DND-41 (cell line): ENCODE measurements at regions not wholly inside any gene's neighbourhood (a gene's known extent, or its start where the extent isn't known, plus 50 kb on each side); places are given as distances from the start of the nearest gene placed in this dataset.
A peak's percentile ranks its signal among the peaks of the same experiment; 100 is the strongest.
"Not testable (repeated sequence)": the region's sequence is repeated elsewhere in the genome, so short reads cannot be mapped to it uniquely, and the experiment has no call there.

Experiments
- ATAC-seq: fragments of 200-7000 bp; cut with Tn5 transposase; 3 replicates; pipeline ENCODE4 v1.9.1; 2021; ENCODE audit warnings: low read depth; ENCODE audit not compliant: insufficient read depth
- DNase-seq: peaks from one replicate; pipeline ENCODE4 v3.0.0-alpha.2; 2020
- H2AFZ ChIP-seq: 2 replicates; pipeline ENCODE4 v1.6.0; 2012; ENCODE audit warnings: low read depth, low read length
- H3K27ac ChIP-seq: 2 replicates; pipeline ENCODE4 v1.5.1; 2012; ENCODE audit warnings: low read length, inconsistent platforms
- H3K27me3 ChIP-seq: fragments of 200-600 bp; sonication (generic); 2 replicates; pipeline ENCODE4 v1.6.0; 2012; ENCODE audit warnings: low read length, mild to moderate bottlenecking, inconsistent platforms; ENCODE audit not compliant: insufficient read depth, poor library complexity
- H3K36me3 ChIP-seq: 2 replicates; pipeline ENCODE4 v1.5.1; 2012; ENCODE audit warnings: low read length, inconsistent platforms; ENCODE audit not compliant: insufficient read depth
- H3K4me1 ChIP-seq: 2 replicates; pipeline ENCODE4 v1.5.1; 2012; ENCODE audit warnings: mild to moderate bottlenecking, low read length; ENCODE audit not compliant: insufficient read depth
- H3K4me2 ChIP-seq: 2 replicates; pipeline ENCODE4 v1.6.0; 2012; ENCODE audit warnings: mild to moderate bottlenecking, moderate library complexity, low read length, inconsistent platforms; ENCODE audit not compliant: insufficient read depth
- H3K4me3 ChIP-seq, 2 experiments: fragments of 200-600 bp in 1 of 2; shearing (Covaris generic) in 1 of 2; 2 replicates each; pipeline ENCODE4 v1.5.1; 2012 to 2016; ENCODE audit warnings: inconsistent platforms in 2 of 2, low read length in 2 of 2, mild to moderate bottlenecking in 2 of 2, low read depth in 1 of 2, moderate library complexity in 1 of 2
- H3K79me2 ChIP-seq: 2 replicates; pipeline ENCODE4 v1.6.0; 2012; ENCODE audit warnings: low read length, inconsistent platforms; ENCODE audit not compliant: insufficient read depth
- H3K9ac ChIP-seq: 2 replicates; pipeline ENCODE4 v1.6.0; 2012; ENCODE audit warnings: low read depth, mild to moderate bottlenecking, inconsistent platforms, low read length, moderate library complexity
- H3K9me3 ChIP-seq: 2 replicates; pipeline ENCODE4 v1.5.1; 2012; ENCODE audit warnings: low read length, moderate library complexity, mild to moderate bottlenecking, inconsistent platforms; ENCODE audit not compliant: insufficient read depth, severe bottlenecking
- H4K20me1 ChIP-seq: 2 replicates; pipeline ENCODE4 v1.6.0; 2012; ENCODE audit warnings: low read length; ENCODE audit not compliant: insufficient read depth
- CTCF ChIP-seq: IDR thresholded peaks from 2 replicates; pipeline ENCODE4 v1.5.1; 2012; ENCODE audit warnings: borderline replicate concordance, low read length, moderate library complexity, mild to moderate bottlenecking; ENCODE audit not compliant: poor library complexity, severe bottlenecking; ENCODE audit errors: extremely low read depth
- EZH2 ChIP-seq: IDR thresholded peaks from 3 replicates; pipeline ENCODE4 v1.6.1; 2012; ENCODE audit warnings: borderline replicate concordance, low read depth, mild to moderate bottlenecking, moderate library complexity, low read length, inconsistent platforms; ENCODE audit not compliant: severe bottlenecking

GRCh38 chr19:21610341-21610740 lies 104.9 kb downstream of the ZNF429 start:
- Histone ChIP-seq H3K4me2 (peak overlapping the region; percentile 9), H2AFZ (no peak overlapping the region), H3K4me3 (no peak overlapping the region), H4K20me1 (no peaks in the 10 kb centered on the region), H3K36me3 (no peaks in the 10 kb centered on the region), H3K79me2 (no peaks in the 10 kb centered on the region), H3K4me1 (peaks cover 71% of the 10 kb centered on the region), H3K9ac (peak overlapping the region; percentile 61; the same call in 1 of the 2 replicates), H3K27me3 (no peaks in the 10 kb centered on the region), H3K9me3 (no peaks in the 10 kb centered on the region), H3K27ac (peak overlapping the region; percentile 93)
- DNase-seq (peak; percentile 30), ATAC-seq (peak; percentile 88)
- TF ChIP-seq CTCF (no peak), EZH2 (no peak)

GRCh38 chr19:21608571-21608970 lies 103.2 kb downstream of the ZNF429 start:
- Histone ChIP-seq H3K27ac (peak overlapping the region; percentile 64), H3K4me2 (no peak overlapping the region), H3K9me3 (no peaks in the 10 kb centered on the region), H3K4me3 (no peak overlapping the region), H3K4me1 (peaks cover 85% of the 10 kb centered on the region), H2AFZ (no peak overlapping the region), H3K79me2 (no peaks in the 10 kb centered on the region), H3K27me3 (no peaks in the 10 kb centered on the region), H3K36me3 (no peaks in the 10 kb centered on the region), H4K20me1 (no peaks in the 10 kb centered on the region), H3K9ac (peak overlapping the region; percentile 9; the same call in 1 of the 2 replicates)
- ATAC-seq (no peak), DNase-seq (no peak)
- TF ChIP-seq EZH2, result no peak
- no peak for TF ChIP-seq CTCF

GRCh38 chr19:21607449-21607848 lies 102.0 kb downstream of the ZNF429 start:
- Histone ChIP-seq H3K27ac (peak overlapping the region; percentile 64), H3K36me3 (no peaks in the 10 kb centered on the region), H2AFZ (no peak overlapping the region), H3K9ac (no peak overlapping the region), H3K79me2 (no peaks in the 10 kb centered on the region), H3K27me3 (no peaks in the 10 kb centered on the region), H3K9me3 (no peaks in the 10 kb centered on the region), H4K20me1 (no peaks in the 10 kb centered on the region), H3K4me3 (no peak overlapping the region), H3K4me2 (no peak overlapping the region), H3K4me1 (peaks cover 83% of the 10 kb centered on the region)
- TF ChIP-seq EZH2, result no peak
- TF ChIP-seq CTCF, result no peak
- DNase-seq (no peak), ATAC-seq (no peak)

- not testable (repeated sequence) for ATAC-seq, H3K9ac ChIP-seq, H3K79me2 ChIP-seq, H3K9me3 ChIP-seq, H3K4me2 ChIP-seq, H2AFZ ChIP-seq, H4K20me1 ChIP-seq, H3K36me3 ChIP-seq, H3K27ac ChIP-seq, H3K4me3 ChIP-seq, DNase-seq, H3K27me3 ChIP-seq
- peaks cover 84% of the 10 kb centered on the region for H3K4me1 ChIP-seq
Observed at GRCh38 chr19:21607011-21607410, 101.6 kb downstream of the ZNF429 start.

GRCh38 chr19:21606326-21606725 lies 100.9 kb downstream of the ZNF429 start:
- not testable (repeated sequence) for H3K4me3 ChIP-seq, H2AFZ ChIP-seq, H3K4me2 ChIP-seq, H3K27ac ChIP-seq, ATAC-seq, H3K27me3 ChIP-seq, H3K9me3 ChIP-seq, H3K79me2 ChIP-seq, H3K9ac ChIP-seq, DNase-seq, H4K20me1 ChIP-seq, H3K36me3 ChIP-seq
- peaks cover 84% of the 10 kb centered on the region for H3K4me1 ChIP-seq
